SU-DHL-6 (cell line): ENCODE measurements at regions not wholly inside any gene's neighbourhood (a gene's known extent, or its start where the extent isn't known, plus 50 kb on each side); places are given as distances from the start of the nearest gene placed in this dataset.

Experiments used
- H2AFZ ChIP-seq: fragments of 200-600 bp; sonication (generic); 2 replicates; pipeline ENCODE4 v1.6.1; 2014; ENCODE audit warnings: low read depth, mild to moderate bottlenecking, moderate library complexity, mixed read lengths, antibody characterized with exemption, low read length; ENCODE audit not compliant: severe bottlenecking
- H3F3A ChIP-seq: fragments of 200-600 bp; shearing (Covaris generic); 2 replicates; pipeline ENCODE4 v1.6.0; 2016; ENCODE audit warnings: antibody characterized with exemption, mild to moderate bottlenecking; ENCODE audit not compliant: insufficient read depth
- H3K27ac ChIP-seq: fragments of 200-600 bp; sonication (generic); 2 replicates; pipeline ENCODE4 v1.5.1; 2016; ENCODE audit warnings: low read depth, mild to moderate bottlenecking, low read length, moderate library complexity, mixed read lengths
- H3K27me3 ChIP-seq: fragments of 200-600 bp; sonication (generic), shearing (Covaris generic); 2 replicates; pipeline ENCODE4 v1.6.0; 2014; ENCODE audit warnings: mild to moderate bottlenecking, low read length
- H3K36me3 ChIP-seq: fragments of 200-600 bp; sonication (generic); 2 replicates; pipeline ENCODE4 v1.6.1; 2014; ENCODE audit warnings: mild to moderate bottlenecking, low read length, mixed read lengths
- H3K4me2 ChIP-seq: fragments of 300-600, 200-600 bp; shearing (Covaris generic), sonication (generic); 2 replicates; pipeline ENCODE4 v1.6.0; 2014; ENCODE audit warnings: low read length, low read depth, mild to moderate bottlenecking; ENCODE audit not compliant: poor library complexity, severe bottlenecking
- H3K4me3 ChIP-seq: fragments of 200-600 bp; sonication (generic); 2 replicates; pipeline ENCODE4 v1.5.1; 2014; ENCODE audit warnings: antibody characterized with exemption, low read length, mild to moderate bottlenecking, mixed read lengths; ENCODE audit not compliant: insufficient read depth, poor library complexity, severe bottlenecking
- H3K79me2 ChIP-seq: fragments of 200-600 bp; sonication (generic); 2 replicates; pipeline ENCODE4 v1.6.1; 2014; ENCODE audit warnings: mild to moderate bottlenecking, low read length, moderate library complexity; ENCODE audit not compliant: insufficient read depth
- H3K9ac ChIP-seq: fragments of 200-600 bp; sonication (generic); 2 replicates; pipeline ENCODE4 v1.7.0; 2014; ENCODE audit warnings: mild to moderate bottlenecking, low read length
- H3K9me2 ChIP-seq: fragments of 200-600 bp; sonication (generic); replicated peaks from 2 replicates; pipeline ENCODE4 v1.6.1; 2014; ENCODE audit warnings: low read length; ENCODE audit not compliant: insufficient read depth
- H3K9me3 ChIP-seq: fragments of 200-600 bp; sonication (generic); 2 replicates; pipeline ENCODE4 v1.6.1; 2014; ENCODE audit warnings: low read length, mixed read lengths; ENCODE audit not compliant: insufficient read depth
- H4K20me1 ChIP-seq: fragments of 200-600 bp; sonication (generic); 2 replicates; pipeline ENCODE4 v1.6.1; 2014; ENCODE audit warnings: low read depth, mild to moderate bottlenecking, antibody characterized with exemption, low read length, moderate library complexity, mixed read lengths
- CTCF ChIP-seq: fragments of 200-600 bp; sonication (generic); IDR thresholded peaks from one replicate; pipeline ENCODE4 v1.5.1; 2017; ENCODE audit warnings: antibody characterized with exemption, mild to moderate bottlenecking, low read length, moderate library complexity; ENCODE audit not compliant: insufficient read depth, poor library complexity, severe bottlenecking
- EZH2phosphoT487 ChIP-seq: fragments of 200-600 bp; sonication (generic), shearing (Covaris generic); conservative IDR thresholded peaks from 2 replicates; pipeline ENCODE4 v1.6.1; 2018; ENCODE audit warnings: mild to moderate bottlenecking, antibody characterized with exemption, low read length, moderate library complexity, mixed read lengths

- no peak for TF ChIP-seq EZH2phosphoT487
- no peak for TF ChIP-seq CTCF
- no peaks in the 10 kb centered on the region for H3F3A ChIP-seq
- H3K79me2 ChIP-seq: no peaks in the 10 kb centered on the region
- no peaks in the 10 kb centered on the region for H3K27me3 ChIP-seq
- no peak overlapping the region for H3K9ac ChIP-seq
- no peak overlapping the region for H3K27ac ChIP-seq
- H3K9me3 ChIP-seq: no peaks in the 10 kb centered on the region
- H2AFZ ChIP-seq: no peak overlapping the region
- no peak overlapping the region for H3K4me2 ChIP-seq
- no peaks in the 10 kb centered on the region for H4K20me1 ChIP-seq
- no peaks in the 10 kb centered on the region for H3K36me3 ChIP-seq
- H3K4me3 ChIP-seq: no peak overlapping the region
- no peaks in the 10 kb centered on the region for H3K9me2 ChIP-seq
Measured at GRCh38 chr9:31736581-31737179, 647.8 kb upstream of the ACO1 start.

- no peaks in the 10 kb centered on the region for H3K27me3 ChIP-seq
- H3K9me3 ChIP-seq: no peaks in the 10 kb centered on the region
- H3K27ac ChIP-seq: no peak overlapping the region
- no peak overlapping the region for H2AFZ ChIP-seq
- H3F3A ChIP-seq: no peaks in the 10 kb centered on the region
- H3K36me3 ChIP-seq: no peaks in the 10 kb centered on the region
- TF ChIP-seq CTCF: no peak
- no peak for TF ChIP-seq EZH2phosphoT487
- no peak overlapping the region for H3K9ac ChIP-seq
- H3K4me3 ChIP-seq: no peak overlapping the region
- H4K20me1 ChIP-seq: no peaks in the 10 kb centered on the region
- no peaks in the 10 kb centered on the region for H3K9me2 ChIP-seq
- H3K4me2 ChIP-seq: no peak overlapping the region
- H3K79me2 ChIP-seq: no peaks in the 10 kb centered on the region
Measured at GRCh38 chr9:31740705-31741104, 643.7 kb upstream of the ACO1 start.

GRCh38 chr9:31744589-31744988, 639.9 kb upstream of the ACO1 start:
- Histone ChIP-seq H3F3A (no peaks in the 10 kb centered on the region), H3K4me3 (no peak overlapping the region), H3K9me3 (no peaks in the 10 kb centered on the region), H2AFZ (no peak overlapping the region), H3K27ac (no peak overlapping the region), H3K36me3 (no peaks in the 10 kb centered on the region), H3K9me2 (no peaks in the 10 kb centered on the region), H3K4me2 (no peak overlapping the region), H3K9ac (no peak overlapping the region), H3K79me2 (no peaks in the 10 kb centered on the region), H3K27me3 (no peaks in the 10 kb centered on the region), H4K20me1 (no peaks in the 10 kb centered on the region)
- TF ChIP-seq CTCF: no peak
- TF ChIP-seq EZH2phosphoT487: no peak
